Endodermal cell (in vitro differentiated cells): ENCODE measurements at regions not wholly inside any gene's neighbourhood (a gene's known extent, or its start where the extent isn't known, plus 50 kb on each side); places are given as distances from the start of the nearest gene placed in this dataset.

Experiments
- DNase-seq: peaks from one replicate; pipeline ENCODE4 v3.0.0-alpha.2; 2017
- H3K27ac ChIP-seq: 2 replicates; pipeline ENCODE4 v1.5.1; 2013; ENCODE audit warnings: mild to moderate bottlenecking, low read depth, low read length, moderate library complexity
- H3K27me3 ChIP-seq: 2 replicates; pipeline ENCODE4 v1.6.1; 2013; ENCODE audit warnings: mild to moderate bottlenecking, low read length, moderate library complexity; ENCODE audit not compliant: insufficient read depth, control insufficient read depth, poor library complexity, severe bottlenecking
- H3K36me3 ChIP-seq: 2 replicates; pipeline ENCODE4 v1.7.0; 2013; ENCODE audit warnings: mild to moderate bottlenecking, low read length, moderate library complexity; ENCODE audit not compliant: control insufficient read depth, insufficient read depth
- H3K4me1 ChIP-seq: one replicate; pipeline ENCODE4 v1.7.0; 2013; ENCODE audit warnings: low read length; ENCODE audit not compliant: control insufficient read depth, insufficient read depth
- H3K4me3 ChIP-seq: 2 replicates; pipeline ENCODE4 v1.5.1; 2013; ENCODE audit warnings: mild to moderate bottlenecking, low read length, moderate library complexity
- H3K9ac ChIP-seq: 2 replicates; pipeline ENCODE4 v1.6.1; 2013; ENCODE audit warnings: mild to moderate bottlenecking, low read length, moderate library complexity; ENCODE audit not compliant: poor library complexity, severe bottlenecking; ENCODE audit errors: extremely low read depth
- H3K9me3 ChIP-seq: 2 replicates; pipeline ENCODE4 v1.6.1; 2013; ENCODE audit warnings: mild to moderate bottlenecking, low read length, moderate library complexity; ENCODE audit not compliant: control insufficient read depth
- H3K27ac Mint-ChIP-seq: 2 replicates; pipeline ENCODE4 v1.8.0; 2020; ENCODE audit warnings: mixed read lengths
- H3K27me3 Mint-ChIP-seq: 2 replicates; pipeline ENCODE4 v1.8.0; 2021; ENCODE audit warnings: mild to moderate bottlenecking, mixed read lengths; ENCODE audit not compliant: insufficient read depth
- H3K36me3 Mint-ChIP-seq: 2 replicates; pipeline ENCODE4 v1.8.0; 2020; ENCODE audit warnings: low read depth, mixed read lengths
- H3K4me1 Mint-ChIP-seq: 2 replicates; pipeline ENCODE4 v1.8.0; 2020; ENCODE audit warnings: mixed read lengths
- H3K4me3 Mint-ChIP-seq: 2 replicates; pipeline ENCODE4 v1.8.0; 2020; ENCODE audit warnings: mild to moderate bottlenecking, moderate library complexity, mixed read lengths
- H3K9me3 Mint-ChIP-seq: 2 replicates; pipeline ENCODE4 v1.8.0; 2020; ENCODE audit warnings: mild to moderate bottlenecking, mixed read lengths
- CTCF ChIP-seq: fragments of 200-600 bp; sonication (generic); conservative IDR thresholded peaks from 2 replicates; pipeline ENCODE4 v1.5.0; 2021; ENCODE audit warnings: antibody characterized with exemption, mild to moderate bottlenecking
- WGBS, 2 experiments: methylation state at CpG; one replicate each; pipeline versions ENCODE4 v1.1.5 to v1.1.7; 2013; ENCODE audit warnings: missing lambda C conversion rate in 2 of 2, mixed read lengths in 1 of 2; ENCODE audit not compliant: insufficient coverage in 1 of 2, insufficient read length in 1 of 2; 5-methylcytosine and 5-hydroxymethylcytosine counted together

GRCh38 chr3:56894881-56895431, 93.2 kb upstream of the ARHGEF3 start:
- H3K36me3 ChIP-seq, result no peaks in the 10 kb centered on the region
- no peak overlapping the region for H3K9ac ChIP-seq
- H3K27ac Mint-ChIP-seq, result no peak overlapping the region
- no peaks in the 10 kb centered on the region for H3K27me3 Mint-ChIP-seq
- peaks cover 5% of the 10 kb centered on the region for H3K36me3 Mint-ChIP-seq
- H3K27me3 ChIP-seq, result no peaks in the 10 kb centered on the region
- WGBS, 2 experiments, result 75 to 86% methylated on average over 7 to 10 of the region's 10 CpGs
- H3K4me3 Mint-ChIP-seq, result no peak overlapping the region
- peaks cover 15% of the 10 kb centered on the region for H3K4me1 Mint-ChIP-seq
- H3K9me3 ChIP-seq, result no peaks in the 10 kb centered on the region
- H3K4me3 ChIP-seq, result no peak overlapping the region
- no peak for TF ChIP-seq CTCF
- H3K9me3 Mint-ChIP-seq, result no peaks in the 10 kb centered on the region
- DNase-seq, result no peak
- peak overlapping the region; percentile 74 for H3K27ac ChIP-seq
- peaks cover 5% of the 10 kb centered on the region for H3K4me1 ChIP-seq

- H3K27ac Mint-ChIP-seq, result no peak overlapping the region
- no peak for TF ChIP-seq CTCF
- Histone ChIP-seq H3K36me3 (no peaks in the 10 kb centered on the region), H3K27ac (no peak overlapping the region), H3K4me1 (peaks cover 12% of the 10 kb centered on the region), H3K4me3 (no peak overlapping the region), H3K27me3 (no peaks in the 10 kb centered on the region), H3K9ac (no peak overlapping the region), H3K9me3 (no peaks in the 10 kb centered on the region)
- no peak overlapping the region for H3K4me3 Mint-ChIP-seq
- H3K27me3 Mint-ChIP-seq, result no peaks in the 10 kb centered on the region
- DNase-seq, result no peak
- H3K9me3 Mint-ChIP-seq, result no peaks in the 10 kb centered on the region
- 84 to 88% methylated on average over 7 to 8 of the region's 8 CpGs for WGBS, 2 experiments
- H3K36me3 Mint-ChIP-seq, result no peaks in the 10 kb centered on the region
- peaks cover 28% of the 10 kb centered on the region for H3K4me1 Mint-ChIP-seq
These were observed 88.8 kb upstream of the ARHGEF3 start for GRCh38 chr3:56890448-56891091.

GRCh38 chr3:56889131-56889530, 87.4 kb upstream of the ARHGEF3 start:
- Histone ChIP-seq H3K4me3 (no peak overlapping the region), H3K27ac (no peak overlapping the region), H3K9ac (no peak overlapping the region), H3K27me3 (no peaks in the 10 kb centered on the region), H3K4me1 (peaks cover 12% of the 10 kb centered on the region), H3K36me3 (no peaks in the 10 kb centered on the region), H3K9me3 (no peaks in the 10 kb centered on the region)
- Mint-ChIP-seq H3K4me1 (peaks cover 28% of the 10 kb centered on the region), H3K27me3 (no peaks in the 10 kb centered on the region), H3K27ac (no peak overlapping the region), H3K36me3 (no peaks in the 10 kb centered on the region), H3K9me3 (no peaks in the 10 kb centered on the region), H3K4me3 (no peak overlapping the region)
- DNase-seq, result no peak
- WGBS, 2 experiments, result 90 to 91% methylated on average over 7 of the region's 7 CpGs
- TF ChIP-seq CTCF, result no peak
